Mesenchymal stem cell (in vitro differentiated cells and primary cell): ENCODE measurements at regions not wholly inside any gene's neighbourhood (a gene's known extent, or its start where the extent isn't known, plus 50 kb on each side); places are given as distances from the start of the nearest gene placed in this dataset.

Experiments
- DNase-seq: peaks from one replicate; pipeline ENCODE4 v3.0.0-alpha.2; 2013
- H2AFZ ChIP-seq: one replicate; pipeline ENCODE4 v1.6.1; 2013; ENCODE audit warnings: low read depth, mild to moderate bottlenecking, control low read depth, inconsistent platforms, low read length, moderate library complexity
- H2AK5ac ChIP-seq: 2 replicates; pipeline ENCODE4 v1.6.1; 2013; ENCODE audit warnings: low read length, moderate library complexity, mild to moderate bottlenecking, inconsistent platforms; ENCODE audit not compliant: severe bottlenecking
- H2BK120ac ChIP-seq: one replicate; pipeline ENCODE4 v1.6.1; 2013; ENCODE audit warnings: low read depth, mild to moderate bottlenecking, inconsistent platforms, low read length, moderate library complexity
- H2BK12ac ChIP-seq, 2 experiments: one replicate each; pipeline ENCODE4 v1.6.1; 2013; ENCODE audit warnings: inconsistent platforms in 2 of 2, low read length in 2 of 2, mild to moderate bottlenecking in 2 of 2, moderate library complexity in 2 of 2, control low read depth in 1 of 2
- H2BK15ac ChIP-seq: one replicate; pipeline ENCODE4 v1.6.1; 2013; ENCODE audit warnings: mild to moderate bottlenecking, low read depth, inconsistent platforms; ENCODE audit not compliant: poor library complexity, severe bottlenecking
- H2BK5ac ChIP-seq: 2 replicates; pipeline ENCODE4 v1.6.1; 2013; ENCODE audit warnings: low read depth, mild to moderate bottlenecking, low read length, control low read depth, inconsistent platforms; ENCODE audit not compliant: poor library complexity, severe bottlenecking
- H3K14ac ChIP-seq, 2 experiments: one replicate each; pipeline ENCODE4 v1.6.1; 2013; ENCODE audit warnings: inconsistent platforms in 2 of 2, low read length in 2 of 2, control low read depth in 1 of 2, mild to moderate bottlenecking in 1 of 2, moderate library complexity in 1 of 2
- H3K18ac ChIP-seq, 2 experiments: one replicate each; pipeline ENCODE4 v1.6.1; 2013; ENCODE audit warnings: inconsistent platforms in 2 of 2, low read length in 2 of 2, control low read depth in 1 of 2, low read depth in 1 of 2, mild to moderate bottlenecking in 1 of 2
- H3K23ac ChIP-seq, 2 experiments: one replicate each; pipeline ENCODE4 v1.6.1; 2013; ENCODE audit warnings: inconsistent platforms in 2 of 2, low read length in 2 of 2, mild to moderate bottlenecking in 2 of 2, moderate library complexity in 2 of 2, control low read depth in 1 of 2
- H3K27ac ChIP-seq: 2 replicates; pipeline ENCODE4 v1.5.1; 2013; ENCODE audit warnings: mild to moderate bottlenecking, moderate library complexity, low read length, control low read depth, inconsistent platforms; ENCODE audit not compliant: poor library complexity, severe bottlenecking
- H3K27me3 ChIP-seq, 2 experiments: 2 replicates each; pipeline versions ENCODE4 v1.6.1 to v1.7.0; 2013; ENCODE audit warnings: low read length in 2 of 2, mild to moderate bottlenecking in 2 of 2, moderate library complexity in 2 of 2, control low read depth in 1 of 2, inconsistent platforms in 1 of 2; ENCODE audit not compliant: control insufficient read depth in 1 of 2, insufficient read depth in 1 of 2
- H3K36me3 ChIP-seq, 2 experiments: 2 replicates each; pipeline versions ENCODE4 v1.6.1 to v1.7.0; 2013; ENCODE audit warnings: low read length in 2 of 2, control low read depth in 1 of 2, inconsistent platforms in 1 of 2, low read depth in 1 of 2, mild to moderate bottlenecking in 1 of 2; ENCODE audit not compliant: insufficient read depth in 2 of 2, control insufficient read depth in 1 of 2
- H3K4ac ChIP-seq, 2 experiments: one replicate each; pipeline ENCODE4 v1.6.1; 2013; ENCODE audit warnings: inconsistent platforms in 2 of 2, low read length in 2 of 2, mild to moderate bottlenecking in 2 of 2, moderate library complexity in 2 of 2, control low read depth in 1 of 2, low read depth in 1 of 2
- H3K4me1 ChIP-seq: 2 replicates; pipeline ENCODE4 v1.6.1; 2013; ENCODE audit warnings: low read depth, low read length, control low read depth; ENCODE audit not compliant: control insufficient read depth, insufficient read depth
- H3K4me2 ChIP-seq: 2 replicates; pipeline ENCODE4 v1.6.1; 2013; ENCODE audit warnings: low read length, mild to moderate bottlenecking, inconsistent platforms; ENCODE audit not compliant: poor library complexity, severe bottlenecking
- H3K4me3 ChIP-seq, 2 experiments: 2 replicates each; pipeline versions ENCODE4 v1.5.1 to v1.7.0; 2013; ENCODE audit warnings: low read length in 2 of 2, mild to moderate bottlenecking in 2 of 2, control low read depth in 1 of 2, low read depth in 1 of 2; ENCODE audit not compliant: insufficient read depth in 1 of 2
- H3K79me1 ChIP-seq: replicated peaks from 2 replicates; pipeline ENCODE4 v1.6.1; 2013; ENCODE audit warnings: mild to moderate bottlenecking, control low read depth, low read length, inconsistent platforms; ENCODE audit not compliant: poor library complexity, severe bottlenecking
- H3K9ac ChIP-seq: 2 replicates; pipeline ENCODE4 v1.7.0; 2013; ENCODE audit warnings: mild to moderate bottlenecking, low read length, moderate library complexity
- H3K9me3 ChIP-seq: 2 replicates; pipeline ENCODE4 v1.7.0; 2013; ENCODE audit warnings: mild to moderate bottlenecking, low read length; ENCODE audit not compliant: control insufficient read depth
- H4K8ac ChIP-seq: one replicate; pipeline ENCODE4 v1.6.1; 2013; ENCODE audit warnings: inconsistent platforms, mild to moderate bottlenecking, low read length, moderate library complexity
- H4K91ac ChIP-seq: one replicate; pipeline ENCODE4 v1.6.1; 2013; ENCODE audit warnings: mild to moderate bottlenecking, low read length, inconsistent platforms
- WGBS: methylation state at CpG from one replicate; pipeline ENCODE4 v1.1.7; 2013; ENCODE audit warnings: mixed read lengths; 5-methylcytosine and 5-hydroxymethylcytosine counted together

- Histone ChIP-seq H3K4me1 (no peaks in the 10 kb centered on the region), H3K9me3 (no peaks in the 10 kb centered on the region), H3K4me3 (no peak overlapping the region), H3K4me2 (no peak overlapping the region), H2BK15ac (no peak overlapping the region), H3K27ac (no peak overlapping the region), H3K14ac (no peak overlapping the region), H3K36me3 (no peaks in the 10 kb centered on the region), H3K18ac (no peak overlapping the region), H3K27me3 (no peaks in the 10 kb centered on the region), H3K4ac (no peak overlapping the region), H4K91ac (no peak overlapping the region), H3K79me1 (no peaks in the 10 kb centered on the region), H3K23ac (no peak overlapping the region), H3K9ac (no peak overlapping the region), H2AFZ (no peak overlapping the region), H2BK12ac (no peak overlapping the region), H4K8ac (no peak overlapping the region), H2AK5ac (no peak overlapping the region), H2BK120ac (no peak overlapping the region), H2BK5ac (no peak overlapping the region)
- DNase-seq, result no peak
- no CpG with 5 or more reads among the region's 1 CpG for WGBS
Observed at GRCh38 chr16:60478810-60479209, 1557.4 kb downstream of the CDH8 start.

DNA sequence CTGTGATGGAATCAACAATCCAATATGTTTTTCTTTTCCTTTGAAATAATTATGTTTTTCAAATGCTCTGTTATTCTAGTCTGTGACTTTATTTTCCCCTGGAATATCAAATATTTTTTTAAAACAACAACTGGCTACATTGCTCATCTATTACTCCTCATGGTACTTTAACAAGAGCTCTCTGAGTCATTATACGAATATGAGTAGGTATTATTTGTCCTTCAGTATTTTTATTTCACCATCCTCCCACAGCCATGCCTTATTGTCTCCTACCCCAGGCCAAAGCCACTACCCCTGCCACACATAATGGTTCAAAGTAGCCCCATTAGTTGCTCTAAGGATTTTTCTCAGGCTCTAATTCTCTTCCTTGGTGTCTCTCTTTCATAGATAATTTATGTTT lies 1572.3 kb downstream of the CDH8 start:
- Histone ChIP-seq H3K18ac (no peak overlapping the region), H2BK12ac (no peak overlapping the region), H2BK120ac (no peak overlapping the region), H3K79me1 (no peaks in the 10 kb centered on the region), H3K27ac (no peak overlapping the region), H3K9ac (no peak overlapping the region), H3K36me3 (no peaks in the 10 kb centered on the region), H3K14ac (no peak overlapping the region), H3K4me3 (no peak overlapping the region), H2BK15ac (no peak overlapping the region), H4K91ac (no peak overlapping the region), H3K9me3 (no peaks in the 10 kb centered on the region), H3K4me1 (no peaks in the 10 kb centered on the region), H3K4me2 (no peak overlapping the region), H2BK5ac (no peak overlapping the region), H3K27me3 (no peaks in the 10 kb centered on the region), H3K23ac (no peak overlapping the region), H2AFZ (no peak overlapping the region), H2AK5ac (no peak overlapping the region), H4K8ac (no peak overlapping the region), H3K4ac (no peak overlapping the region)
- no peak for DNase-seq
- 80% methylated on average over 1 of the region's 1 CpG for WGBS

DNA sequence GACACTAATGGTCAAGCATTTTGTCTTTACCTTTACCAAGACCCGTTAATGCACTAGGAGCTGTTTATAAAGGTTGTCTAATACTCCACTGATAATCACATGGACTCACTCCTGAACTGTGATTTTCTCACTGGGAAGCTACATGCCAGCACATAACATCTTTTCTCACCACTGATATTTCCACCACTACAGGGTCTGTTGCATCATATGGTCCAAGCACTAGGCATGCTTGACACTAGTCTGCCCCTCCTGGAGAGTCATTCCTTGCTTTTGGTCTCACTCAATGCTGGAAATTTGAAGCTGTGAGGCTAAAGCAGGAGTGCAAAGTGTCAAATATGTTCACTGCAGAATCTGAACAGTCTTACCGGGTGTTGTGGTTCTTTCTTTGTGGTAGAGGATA lies 1576.8 kb downstream of the CDH8 start:
- Histone ChIP-seq H3K23ac (no peak overlapping the region), H3K14ac (no peak overlapping the region), H3K79me1 (no peaks in the 10 kb centered on the region), H4K8ac (no peak overlapping the region), H3K4me3 (no peak overlapping the region), H2AFZ (no peak overlapping the region), H3K27ac (no peak overlapping the region), H3K36me3 (no peaks in the 10 kb centered on the region), H2AK5ac (no peak overlapping the region), H4K91ac (no peak overlapping the region), H3K18ac (no peak overlapping the region), H2BK15ac (no peak overlapping the region), H2BK120ac (no peak overlapping the region), H3K4me1 (no peaks in the 10 kb centered on the region), H2BK12ac (no peak overlapping the region), H2BK5ac (no peak overlapping the region), H3K27me3 (no peaks in the 10 kb centered on the region), H3K4ac (no peak overlapping the region), H3K9me3 (no peaks in the 10 kb centered on the region), H3K4me2 (no peak overlapping the region), H3K9ac (no peak overlapping the region)
- no peak for DNase-seq
- WGBS, result 73% methylated on average over 2 of the region's 2 CpGs

DNA sequence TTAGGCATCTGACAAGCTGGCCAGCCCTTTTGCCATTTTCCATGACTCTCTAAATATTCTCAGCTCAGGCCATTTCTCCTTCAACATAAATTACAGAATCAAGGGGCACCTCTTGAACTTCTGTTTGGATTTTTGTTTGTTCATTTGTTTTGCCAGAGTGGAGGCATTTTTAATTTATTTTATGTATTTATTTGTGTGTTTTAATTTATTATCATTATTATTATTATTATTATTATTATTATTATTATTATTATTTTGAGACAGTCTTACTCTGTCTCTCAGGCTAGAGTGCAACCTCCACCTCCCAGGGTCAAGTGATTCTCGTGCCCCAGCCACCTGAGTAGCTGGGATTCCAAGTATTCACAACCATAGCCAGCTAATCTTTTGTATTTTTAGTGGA lies 1578.0 kb downstream of the CDH8 start:
- Histone ChIP-seq H2BK5ac (no peak overlapping the region), H3K4me2 (no peak overlapping the region), H3K23ac (no peak overlapping the region), H2BK15ac (no peak overlapping the region), H3K4me3 (no peak overlapping the region), H3K27ac (no peak overlapping the region), H3K27me3 (no peaks in the 10 kb centered on the region), H3K9ac (no peak overlapping the region), H2AK5ac (no peak overlapping the region), H3K79me1 (no peaks in the 10 kb centered on the region), H4K91ac (no peak overlapping the region), H3K18ac (no peak overlapping the region), H3K4ac (no peak overlapping the region), H4K8ac (no peak overlapping the region), H3K9me3 (no peaks in the 10 kb centered on the region), H3K36me3 (no peaks in the 10 kb centered on the region), H2BK120ac (no peak overlapping the region), H2BK12ac (no peak overlapping the region), H3K4me1 (no peaks in the 10 kb centered on the region), H2AFZ (no peak overlapping the region), H3K14ac (no peak overlapping the region)
- no peak for DNase-seq
- 8% methylated on average over 1 of the region's 1 CpG for WGBS
